GM20431 (cell line): ENCODE measurements at regions not wholly inside any gene's neighbourhood (a gene's known extent, or its start where the extent isn't known, plus 50 kb on each side); places are given as distances from the start of the nearest gene placed in this dataset.
"Not testable (repeated sequence)": the region's sequence is repeated elsewhere in the genome, so short reads cannot be mapped to it uniquely, and the experiment has no call there.

Experiments used
- in situ Hi-C: fragments of 300-500 bp; cut with MseI, MboI; formaldehyde crosslinking; loops from one replicate; pipeline ENCODE4 v1.15.0; 2020; ENCODE audit warnings: low sequenced_read_pairs; ENCODE audit not compliant: unreplicated experiment

GRCh38 chr11:37336401-37336800 is 738.4 kb upstream of the RAG2 start:
- in situ Hi-C loops, result no loop called here

GRCh38 chr11:37333345-37333744 is 735.3 kb upstream of the RAG2 start:
- in situ Hi-C loops, result no loop called here

GRCh38 chr11:37323843-37324242 is 725.8 kb upstream of the RAG2 start:
- in situ Hi-C loops, result no loop called here

GRCh38 chr11:37322333-37323194 is 724.5 kb upstream of the RAG2 start:
- in situ Hi-C loops, result no loop called here

DNA sequence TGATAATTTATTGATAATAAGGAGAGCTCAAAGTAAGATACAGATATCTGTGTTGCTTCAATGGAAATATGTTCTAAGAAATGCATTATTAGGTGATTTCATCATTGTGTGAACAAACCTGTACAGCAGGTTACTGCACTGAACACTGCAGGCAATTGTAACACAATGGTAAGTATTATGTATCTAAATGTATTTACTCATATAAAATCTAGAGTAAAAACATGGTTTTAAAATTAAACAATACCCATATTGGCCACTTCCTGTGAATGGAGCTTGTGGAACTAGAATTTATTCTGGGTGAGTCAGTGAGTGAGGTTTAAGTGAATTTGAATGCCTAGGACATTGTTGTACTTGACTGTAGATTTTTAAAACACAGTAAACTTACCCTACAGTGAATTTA is 722.9 kb upstream of the RAG2 start:
- in situ Hi-C loops, result no loop called here

- in situ Hi-C loops, result no loop called here
Measured at GRCh38 chr11:37317803-37318202, 719.8 kb upstream of the RAG2 start.

DNA sequence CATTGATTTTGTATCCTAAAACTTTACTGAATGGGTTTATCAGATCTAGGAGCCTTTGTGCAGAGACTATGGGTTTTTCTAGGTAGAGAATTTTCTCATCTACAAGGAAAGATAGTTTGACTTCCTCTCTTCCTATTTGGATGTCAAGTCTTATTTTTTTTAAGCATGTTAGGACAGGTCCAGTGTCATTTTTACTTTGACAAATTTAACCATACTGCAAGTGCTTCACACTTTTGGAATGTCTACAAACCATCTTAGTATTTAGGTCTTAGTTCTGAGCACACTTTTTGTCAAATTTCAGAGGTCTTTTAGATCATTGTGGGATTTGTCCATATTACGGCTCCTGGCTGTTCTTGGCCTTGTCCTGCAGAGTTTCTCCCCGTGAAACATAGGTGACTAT is 715.2 kb upstream of the RAG2 start:
- in situ Hi-C loops, result no loop called here

- in situ Hi-C loops, result no loop called here
Measured at GRCh38 chr11:37306563-37306962, 708.5 kb upstream of the RAG2 start.

- in situ Hi-C loops, result not testable (repeated sequence)
Measured at GRCh38 chr11:37301405-37301804, 703.4 kb upstream of the RAG2 start.

DNA sequence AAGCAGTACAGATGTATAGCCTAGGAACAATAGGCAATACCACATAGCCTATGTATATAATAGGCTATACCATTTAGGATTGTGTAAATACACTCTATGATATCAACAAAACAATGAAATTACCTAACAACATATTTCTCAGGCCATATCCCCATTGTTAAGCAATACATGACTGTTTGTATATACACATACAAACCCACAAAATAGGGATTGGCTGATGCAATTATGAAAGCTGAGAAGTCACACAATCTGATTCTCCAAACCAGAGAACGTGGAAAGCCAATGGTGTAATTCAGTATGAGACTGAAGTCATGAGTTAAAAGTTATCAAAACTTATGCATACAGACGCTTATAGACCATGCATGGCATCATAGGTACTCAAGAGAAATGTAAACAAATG is 700.1 kb upstream of the RAG2 start:
- in situ Hi-C loops, result no loop called here

DNA sequence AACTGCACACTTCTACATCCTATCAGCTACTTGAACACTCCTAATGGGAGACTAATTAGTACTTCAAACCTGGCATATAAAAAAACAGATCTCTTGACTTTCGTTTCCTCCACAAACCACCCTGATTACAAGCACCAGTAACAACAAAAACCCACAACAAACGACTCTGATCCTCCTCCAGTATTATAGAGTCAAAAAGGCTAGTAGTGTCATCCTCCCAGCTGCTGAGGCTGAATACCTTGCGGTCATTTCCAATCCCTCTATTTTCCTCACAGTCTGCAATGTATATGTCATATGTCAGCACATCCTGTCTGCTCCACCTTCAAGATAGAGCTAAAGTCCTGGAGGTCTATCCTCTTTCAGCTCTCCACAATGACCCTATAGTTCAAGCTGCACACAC is 688.9 kb upstream of the RAG2 start:
- in situ Hi-C loops, result no loop called here

DNA sequence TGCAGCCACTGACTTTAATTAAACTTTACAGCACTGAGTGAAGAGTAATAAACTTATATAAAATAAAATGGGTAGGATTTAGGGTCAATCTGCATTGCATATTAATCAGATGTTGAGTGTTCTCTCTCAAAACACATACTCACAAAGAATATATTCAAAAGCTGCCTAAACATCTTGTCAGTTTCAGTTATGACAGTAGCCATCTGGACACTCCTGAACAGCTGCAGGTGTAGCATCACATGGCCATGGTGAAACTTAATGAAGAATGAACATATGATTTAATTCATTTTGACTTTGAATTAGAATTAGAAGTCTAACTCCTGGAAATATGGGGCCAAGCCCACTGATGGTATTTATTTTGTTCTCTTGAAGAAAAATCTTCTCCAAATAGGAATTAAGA is 684.3 kb upstream of the RAG2 start:
- in situ Hi-C loops, result no loop called here

GRCh38 chr11:37280200-37280599 is 682.2 kb upstream of the RAG2 start:
- in situ Hi-C loops, result no loop called here

- in situ Hi-C loops, result no loop called here
Measured at GRCh38 chr11:37277896-37278465, 679.9 kb upstream of the RAG2 start.

- in situ Hi-C loops, result no loop called here
Measured at GRCh38 chr11:37264783-37265182, 666.7 kb upstream of the RAG2 start.

GRCh38 chr11:37264060-37264459 is 666.0 kb upstream of the RAG2 start:
- in situ Hi-C loops, result no loop called here

- in situ Hi-C loops, result not testable (repeated sequence)
Measured at GRCh38 chr11:37263467-37263866, 665.4 kb upstream of the RAG2 start.

DNA sequence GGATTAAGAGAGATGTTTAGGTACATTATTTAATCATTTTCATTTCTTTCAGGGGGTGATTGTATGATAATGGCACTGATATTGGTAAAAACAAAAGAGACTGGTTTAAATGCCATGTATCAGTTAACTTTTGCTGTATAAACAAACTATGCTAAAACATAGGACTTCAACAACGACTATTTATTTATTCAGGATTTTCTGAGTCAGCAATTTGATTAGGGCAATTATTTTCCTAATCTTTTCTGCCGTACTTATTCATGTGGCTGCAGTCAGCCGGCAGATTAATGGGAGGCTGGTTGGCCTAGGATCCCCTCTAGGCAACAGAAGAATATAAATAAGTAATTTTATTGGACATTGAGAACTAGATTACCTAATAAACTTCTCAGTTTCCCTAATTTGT is 661.7 kb upstream of the RAG2 start:
- in situ Hi-C loops, result no loop called here

DNA sequence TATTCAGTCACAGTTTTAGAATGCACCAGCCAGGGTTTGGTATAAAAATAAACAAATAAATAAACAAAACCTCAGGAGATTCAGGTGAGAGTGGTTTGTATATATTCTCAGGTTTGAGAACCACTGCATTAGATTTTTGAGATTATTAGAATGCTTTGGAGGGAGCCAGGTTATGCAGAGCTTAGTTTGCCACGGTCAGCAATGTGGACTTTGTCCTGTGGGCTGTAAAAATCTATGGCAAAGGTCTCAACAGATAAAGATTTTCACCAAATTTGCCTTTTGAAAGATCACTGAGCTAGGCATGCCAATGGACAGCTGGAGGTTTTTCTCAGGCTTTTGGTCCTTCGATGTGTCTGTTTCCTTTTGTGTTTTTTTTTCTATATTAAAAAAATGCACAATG is 650.1 kb upstream of the RAG2 start:
- in situ Hi-C loops, result no loop called here

DNA sequence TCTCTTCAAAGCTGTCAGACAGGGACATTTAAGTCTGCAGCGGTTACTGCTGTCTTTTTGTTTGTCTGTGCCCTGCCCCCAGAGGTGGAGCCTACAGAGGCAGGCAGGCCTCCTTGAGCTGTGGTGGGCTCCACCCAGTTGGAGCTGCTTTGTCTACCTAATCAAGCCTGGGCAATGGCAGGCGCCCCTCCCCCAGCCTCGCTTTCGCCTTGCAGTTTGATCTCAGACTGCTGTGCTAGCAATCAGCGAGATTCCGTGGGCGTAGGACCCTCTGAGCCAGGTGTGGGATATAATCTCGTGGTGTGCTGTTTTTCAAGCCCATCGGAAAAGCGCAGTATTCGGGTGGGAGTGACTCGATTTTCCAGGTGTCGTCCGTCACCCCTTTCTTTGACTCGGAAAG is 648.1 kb upstream of the RAG2 start:
- in situ Hi-C loops, result not testable (repeated sequence)

DNA sequence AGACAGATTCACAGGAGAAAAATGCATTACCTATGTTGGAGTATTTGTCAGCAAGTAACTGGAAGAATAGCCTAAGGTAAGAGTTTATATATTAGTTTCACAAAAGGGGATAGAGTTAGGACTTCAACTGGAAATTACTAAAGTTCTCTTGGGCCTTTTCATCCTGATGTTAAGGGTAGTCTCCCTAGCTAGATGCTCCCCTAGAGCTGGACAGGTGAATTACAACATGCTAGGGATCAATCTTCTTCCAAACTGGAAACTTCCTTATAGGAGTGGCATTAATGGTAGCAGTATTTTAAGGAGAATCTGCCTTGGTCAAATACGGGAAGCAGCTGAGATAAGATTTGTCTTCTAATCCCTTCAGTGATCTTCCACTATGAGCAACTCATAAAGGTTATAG is 632.8 kb upstream of the RAG2 start:
- in situ Hi-C loops, result no loop called here

- in situ Hi-C loops, result no loop called here
Measured at GRCh38 chr11:37223962-37224361, 625.9 kb upstream of the RAG2 start.
